ENCODE measurements at regions not wholly inside any gene's neighbourhood (a gene's known extent, or its start where the extent isn't known, plus 50 kb on each side); places are given as distances from the start of the nearest gene placed in this dataset.

DNA sequence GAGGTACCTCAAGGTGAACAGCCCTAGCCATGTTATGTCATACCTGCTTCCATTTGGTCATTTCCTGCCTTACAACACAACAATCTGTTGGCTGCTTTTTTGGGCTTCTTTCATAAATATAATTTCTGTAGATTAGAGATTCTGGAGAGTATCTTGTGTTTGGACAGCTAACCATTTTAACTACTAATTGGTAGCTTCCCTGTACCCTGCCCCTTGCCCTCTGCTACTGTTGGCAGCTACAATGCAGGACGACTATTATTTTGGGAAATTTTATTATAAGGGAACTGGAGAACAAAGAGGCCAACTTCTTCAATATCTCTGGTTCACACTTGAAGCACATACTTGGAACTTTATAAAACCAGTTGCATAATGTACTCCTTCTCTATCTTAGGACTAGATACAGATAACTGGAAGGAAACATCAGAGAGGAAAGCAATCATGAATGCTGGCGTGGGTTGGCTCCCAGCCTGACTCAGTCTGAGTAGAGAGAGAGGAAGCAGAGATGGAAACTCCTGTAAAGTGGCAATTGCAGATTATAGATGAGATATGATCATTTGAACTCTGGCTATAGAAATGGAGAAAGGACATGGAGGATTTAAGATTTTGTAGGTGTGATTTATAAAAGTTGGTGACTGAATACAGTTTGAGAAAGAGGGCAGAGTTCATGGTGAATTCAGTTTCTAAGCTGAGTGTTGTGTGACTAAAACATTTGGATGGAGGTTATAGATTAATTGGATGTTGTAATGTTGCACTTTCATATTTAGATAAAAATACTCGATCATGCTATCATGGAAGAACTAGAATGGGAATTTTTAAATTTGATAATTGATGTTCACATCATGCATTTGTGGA is 74.5 kb downstream of the MDH1 start:
- no peak for TF ChIP-seq POLR2A (IDR thresholded peaks at IDR 0.05)
- TF ChIP-seq, protein P1, sequence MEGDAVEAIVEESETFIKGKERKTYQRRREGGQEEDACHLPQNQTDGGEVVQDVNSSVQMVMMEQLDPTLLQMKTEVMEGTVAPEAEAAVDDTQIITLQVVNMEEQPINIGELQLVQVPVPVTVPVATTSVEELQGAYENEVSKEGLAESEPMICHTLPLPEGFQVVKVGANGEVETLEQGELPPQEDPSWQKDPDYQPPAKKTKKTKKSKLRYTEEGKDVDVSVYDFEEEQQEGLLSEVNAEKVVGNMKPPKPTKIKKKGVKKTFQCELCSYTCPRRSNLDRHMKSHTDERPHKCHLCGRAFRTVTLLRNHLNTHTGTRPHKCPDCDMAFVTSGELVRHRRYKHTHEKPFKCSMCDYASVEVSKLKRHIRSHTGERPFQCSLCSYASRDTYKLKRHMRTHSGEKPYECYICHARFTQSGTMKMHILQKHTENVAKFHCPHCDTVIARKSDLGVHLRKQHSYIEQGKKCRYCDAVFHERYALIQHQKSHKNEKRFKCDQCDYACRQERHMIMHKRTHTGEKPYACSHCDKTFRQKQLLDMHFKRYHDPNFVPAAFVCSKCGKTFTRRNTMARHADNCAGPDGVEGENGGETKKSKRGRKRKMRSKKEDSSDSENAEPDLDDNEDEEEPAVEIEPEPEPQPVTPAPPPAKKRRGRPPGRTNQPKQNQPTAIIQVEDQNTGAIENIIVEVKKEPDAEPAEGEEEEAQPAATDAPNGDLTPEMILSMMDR (IDR thresholded peaks at IDR 0.05), result no peak
- no peaks in the 10 kb centered on the region for H3K27me3 ChIP-seq
- DNase-seq (peak in 2 of 3 donors; percentile 51 to 52), ATAC-seq (peak; percentile 55 to 71 (median 58))
- H3K36me3 ChIP-seq, result no peaks in the 10 kb centered on the region
- intact Hi-C loops (cut with DNase I), result no loop called here
- H3K4me1 ChIP-seq, result peaks cover 0 to 51% (median 15%) of the 10 kb centered on the region in 4 donors
- H3K27ac ChIP-seq, result peak overlapping the region; percentile 56 to 75 (median 66)
- H3K4me3 ChIP-seq, result no peak overlapping the region
- no peaks in the 10 kb centered on the region for H3K9me3 ChIP-seq
- WGBS (ENCODE audit: insufficient coverage, low coverage, low lambda C conversion rate, missing lambda C conversion rate), result 21% methylated on average over 3 of the region's 3 CpGs

DNA sequence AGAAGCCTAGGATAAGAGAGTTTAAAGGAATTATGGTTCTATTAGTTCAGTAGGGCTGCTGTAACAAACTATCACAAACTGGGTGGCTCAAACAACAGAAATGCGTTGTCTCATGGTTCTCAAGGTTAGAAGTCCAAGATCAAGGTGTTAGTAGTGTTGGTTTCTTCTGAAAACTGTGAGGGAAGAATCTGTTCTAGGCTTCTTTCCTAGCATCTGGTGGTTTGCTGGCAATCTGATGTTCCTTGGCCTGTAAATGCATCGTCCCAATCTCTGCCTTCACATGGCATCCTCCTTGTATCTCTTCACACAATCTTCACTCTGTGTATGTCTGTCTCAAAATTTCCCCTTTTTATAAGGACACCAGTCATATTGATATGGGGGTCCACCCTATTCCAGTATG is 76.3 kb downstream of the MDH1 start:
- Histone ChIP-seq H3K9me3 (no peaks in the 10 kb centered on the region), H3K4me3 (no peak overlapping the region), H3K27me3 (no peaks in the 10 kb centered on the region), H3K36me3 (no peaks in the 10 kb centered on the region), H3K4me1 (peaks cover 0 to 40% (median 16%) of the 10 kb centered on the region in 4 donors), H3K27ac (no peak overlapping the region)
- no peak for DNase-seq
- intact Hi-C loops (cut with DNase I), result no loop called here
- WGBS (ENCODE audit: insufficient coverage, low coverage, low lambda C conversion rate, missing lambda C conversion rate), result 0% methylated on average over 1 of the region's 2 CpGs
- TF ChIP-seq POLR2A (IDR thresholded peaks at IDR 0.05), result no peak
- TF ChIP-seq, protein P1 (IDR thresholded peaks at IDR 0.05), result no peak
- no peak for ATAC-seq

- no peak for DNase-seq
- WGBS (ENCODE audit: insufficient coverage, low coverage, low lambda C conversion rate, missing lambda C conversion rate), result 60% methylated on average over 2 of the region's 2 CpGs
These were observed 77.2 kb downstream of the MDH1 start for GRCh38 chr2:63665846-63666475.

GRCh38 chr2:63667132-63667700 is 78.5 kb downstream of the MDH1 start:
- Histone ChIP-seq H3K4me1 (peaks cover 0 to 27% (median 11%) of the 10 kb centered on the region in 4 donors), H3K27ac (peak overlapping the region in 2 of 3 donors; percentile 46 to 75), H3K36me3 (no peaks in the 10 kb centered on the region), H3K9me3 (no peaks in the 10 kb centered on the region), H3K27me3 (no peaks in the 10 kb centered on the region), H3K4me3 (no peak overlapping the region)
- ATAC-seq (peak; percentile 78 to 84 (median 82)), DNase-seq (peak; percentile 70 to 89 (median 83))
- TF ChIP-seq, protein P1 (IDR thresholded peaks at IDR 0.05), result peak in 2 of 4 donors; percentile 13 to 27
- TF ChIP-seq POLR2A (IDR thresholded peaks at IDR 0.05), result no peak
- intact Hi-C loops (cut with DNase I), result no loop called here
- WGBS (ENCODE audit: insufficient coverage, low coverage, low lambda C conversion rate, missing lambda C conversion rate), result 24% methylated on average over 3 of the region's 3 CpGs

More at GRCh38 chr2:63665846-63666475, 77.2 kb downstream of the MDH1 start:
- no peak for ATAC-seq
- peaks cover 0 to 33% (median 14%) of the 10 kb centered on the region in 4 donors for H3K4me1 ChIP-seq
- no peaks in the 10 kb centered on the region for H3K27me3 ChIP-seq
- H3K9me3 ChIP-seq, result no peaks in the 10 kb centered on the region
- intact Hi-C loops (cut with DNase I), result no loop called here
- no peak overlapping the region for H3K27ac ChIP-seq
- TF ChIP-seq POLR2A (IDR thresholded peaks at IDR 0.05), result no peak
- TF ChIP-seq, protein P1 (IDR thresholded peaks at IDR 0.05), result no peak
- no peak overlapping the region for H3K4me3 ChIP-seq
- no peaks in the 10 kb centered on the region for H3K36me3 ChIP-seq
